SK-N-SH (cell line): ENCODE measurements at regions not wholly inside any gene's neighbourhood (a gene's known extent, or its start where the extent isn't known, plus 50 kb on each side); places are given as distances from the start of the nearest gene placed in this dataset.

Experiments used
- CTCF ChIP-seq: fragments of 200-600 bp; sonication (generic); IDR thresholded peaks from 2 replicates; pipeline ENCODE4 v1.6.1; 2017; ENCODE audit warnings: antibody characterized with exemption, mild to moderate bottlenecking, moderate library complexity
- EP300 ChIP-seq, 2 experiments: IDR thresholded peaks; 2 replicates each; pipeline versions ENCODE4 v1.4.0 to v1.6.1; 2012; ENCODE audit warnings: borderline replicate concordance in 1 of 2, low read depth in 1 of 2, low read length in 1 of 2
- MXI1 ChIP-seq: IDR thresholded peaks from 2 replicates; pipeline ENCODE4 v1.6.1; 2012; ENCODE audit warnings: mild to moderate bottlenecking, low read depth, low read length, improper control_type of control experiment
- NFIC ChIP-seq: IDR thresholded peaks from 2 replicates; pipeline ENCODE4 v1.4.0; 2012; ENCODE audit warnings: borderline replicate concordance
- PBX3 ChIP-seq: IDR thresholded peaks from 2 replicates; pipeline ENCODE4; 2012

- TF ChIP-seq MXI1, result no peak
- TF ChIP-seq CTCF, result no peak
- TF ChIP-seq PBX3, result no peak
- TF ChIP-seq NFIC, result no peak
- TF ChIP-seq EP300 (IDR thresholded peaks at IDR 0.05; ENCODE audit: borderline replicate concordance in 1 of 2, low read depth in 1 of 2, low read length in 1 of 2), result no peak
These were observed 256.6 kb upstream of the ARRDC3 start for GRCh38 chr5:91639744-91640143.
